H9 (cell line): ENCODE measurements at regions not wholly inside any gene's neighbourhood (a gene's known extent, or its start where the extent isn't known, plus 50 kb on each side); places are given as distances from the start of the nearest gene placed in this dataset.
A peak's percentile ranks its signal among the peaks of the same experiment; 100 is the strongest.

ENCODE experiments used
- DNase-seq: peaks from one replicate; pipeline ENCODE4 v3.0.0-alpha.2; 2017
- H2AFZ ChIP-seq: one replicate; pipeline ENCODE4 v1.6.1; 2013; ENCODE audit warnings: mild to moderate bottlenecking, low read length, control low read depth, moderate library complexity
- H2AK5ac ChIP-seq: 2 replicates; pipeline ENCODE4 v1.6.1; 2013; ENCODE audit warnings: low read length, control low read depth, mixed read lengths; ENCODE audit not compliant: insufficient read length
- H2BK120ac ChIP-seq: one replicate; pipeline ENCODE4 v1.6.1; 2013; ENCODE audit warnings: low read depth, mild to moderate bottlenecking, low read length, control low read depth, inconsistent platforms; ENCODE audit not compliant: poor library complexity, severe bottlenecking
- H2BK12ac ChIP-seq: 2 replicates; pipeline ENCODE4 v1.6.1; 2013; ENCODE audit warnings: low read length, control low read depth, mixed read lengths, low read depth; ENCODE audit not compliant: insufficient read length
- H2BK15ac ChIP-seq: 2 replicates; pipeline ENCODE4 v1.6.1; 2013; ENCODE audit warnings: low read depth, low read length, control low read depth
- H2BK20ac ChIP-seq: one replicate; pipeline ENCODE4 v1.6.1; 2013; ENCODE audit warnings: low read depth, mild to moderate bottlenecking, low read length, control low read depth, inconsistent platforms; ENCODE audit not compliant: poor library complexity, severe bottlenecking
- H2BK5ac ChIP-seq: 2 replicates; pipeline ENCODE4 v1.6.1; 2013; ENCODE audit warnings: low read length, control low read depth, mixed read lengths; ENCODE audit not compliant: insufficient read length
- H3K14ac ChIP-seq: 2 replicates; pipeline ENCODE4 v1.6.1; 2013; ENCODE audit warnings: low read length, control low read depth; ENCODE audit not compliant: insufficient read depth
- H3K18ac ChIP-seq: 2 replicates; pipeline ENCODE4 v1.6.1; 2013; ENCODE audit warnings: low read depth, mild to moderate bottlenecking, mixed read lengths, low read length, control low read depth; ENCODE audit not compliant: insufficient read length
- H3K23ac ChIP-seq: 2 replicates; pipeline ENCODE4 v1.6.1; 2013; ENCODE audit warnings: low read length, control low read depth, mixed read lengths, low read depth; ENCODE audit not compliant: insufficient read length
- H3K23me2 ChIP-seq: 2 replicates; pipeline ENCODE4 v1.6.1; 2013; ENCODE audit warnings: low read depth, mild to moderate bottlenecking, mixed read lengths, low read length, control low read depth; ENCODE audit not compliant: insufficient read length, poor library complexity, severe bottlenecking
- H3K27ac ChIP-seq: 2 replicates; pipeline ENCODE4 v1.5.1; 2013; ENCODE audit warnings: low read length, control low read depth, mixed read lengths, low read depth; ENCODE audit not compliant: insufficient read length
- H3K27me3 ChIP-seq: 2 replicates; pipeline ENCODE4 v1.6.1; 2013; ENCODE audit warnings: low read length, control low read depth, inconsistent platforms; ENCODE audit not compliant: insufficient read depth
- H3K4ac ChIP-seq: 2 replicates; pipeline ENCODE4 v1.6.1; 2013; ENCODE audit warnings: low read depth, mild to moderate bottlenecking, control low read depth, inconsistent platforms, low read length, moderate library complexity
- H3K4me1 ChIP-seq: 2 replicates; pipeline ENCODE4 v1.6.1; 2013; ENCODE audit warnings: low read length, control low read depth, inconsistent platforms; ENCODE audit not compliant: insufficient read depth
- H3K4me2 ChIP-seq: 2 replicates; pipeline ENCODE4 v1.6.1; 2013; ENCODE audit warnings: low read length, control low read depth, mixed read lengths; ENCODE audit not compliant: insufficient read length, insufficient read depth
- H3K56ac ChIP-seq: 2 replicates; pipeline ENCODE4 v1.6.1; 2013; ENCODE audit warnings: low read depth, mild to moderate bottlenecking, mixed read lengths, low read length, control low read depth; ENCODE audit not compliant: insufficient read length
- H3K79me1 ChIP-seq: 2 replicates; pipeline ENCODE4 v1.6.1; 2013; ENCODE audit warnings: low read depth, mild to moderate bottlenecking, moderate library complexity, low read length, control low read depth, inconsistent platforms; ENCODE audit not compliant: insufficient read depth, poor library complexity, severe bottlenecking
- H3K79me2 ChIP-seq: 2 replicates; pipeline ENCODE4 v1.6.1; 2013; ENCODE audit warnings: low read length, control low read depth, inconsistent platforms; ENCODE audit not compliant: insufficient read depth
- H3K9ac ChIP-seq: 2 replicates; pipeline ENCODE4 v1.6.1; 2013; ENCODE audit warnings: low read length, control low read depth, mixed read lengths; ENCODE audit not compliant: insufficient read length; ENCODE audit errors: extremely low read depth
- H3K9me3 ChIP-seq: one replicate; pipeline ENCODE4 v1.6.1; 2013; ENCODE audit warnings: low read depth, low read length, inconsistent platforms; ENCODE audit not compliant: control insufficient read depth
- H3T11ph ChIP-seq: one replicate; pipeline ENCODE4 v1.6.1; 2013; ENCODE audit warnings: mild to moderate bottlenecking, low read length, control low read depth, inconsistent platforms
- H4K20me1 ChIP-seq: one replicate; pipeline ENCODE4 v1.6.1; 2013; ENCODE audit not compliant: control insufficient read depth, insufficient read length, insufficient read depth
- H4K5ac ChIP-seq: 2 replicates; pipeline ENCODE4 v1.6.1; 2013; ENCODE audit warnings: low read depth, mild to moderate bottlenecking, mixed read lengths, low read length, control low read depth; ENCODE audit not compliant: insufficient read length
- H4K8ac ChIP-seq: replicated peaks from 2 replicates; pipeline ENCODE4 v1.6.1; 2013; ENCODE audit warnings: low read length, control low read depth, mixed read lengths, low read depth; ENCODE audit not compliant: insufficient read length
- H4K91ac ChIP-seq: 2 replicates; pipeline ENCODE4 v1.6.1; 2013; ENCODE audit warnings: low read depth, mild to moderate bottlenecking, moderate library complexity, mixed read lengths, low read length, control low read depth; ENCODE audit not compliant: insufficient read length
- H3K27ac Mint-ChIP-seq, 3 experiments: 2 replicates in 2 of 3; 3 replicates in 1 of 3; pipeline ENCODE4 v1.8.0; 2020 to 2021; ENCODE audit warnings: mixed read lengths in 3 of 3, mild to moderate bottlenecking in 1 of 3, moderate library complexity in 1 of 3
- H3K27me3 Mint-ChIP-seq: 2 replicates; pipeline ENCODE4 v1.8.0; 2021; ENCODE audit warnings: low read depth, mild to moderate bottlenecking, moderate library complexity, mixed read lengths
- H3K36me3 Mint-ChIP-seq, 3 experiments: 2 replicates in 2 of 3; 3 replicates in 1 of 3; pipeline ENCODE4 v1.8.0; 2020 to 2021; ENCODE audit warnings: low read depth in 3 of 3, mixed read lengths in 3 of 3; ENCODE audit not compliant: insufficient read depth in 1 of 3
- H3K4me1 Mint-ChIP-seq, 2 experiments: 2 replicates each; pipeline ENCODE4 v1.8.0; 2020; ENCODE audit warnings: mixed read lengths in 2 of 2
- H3K4me3 Mint-ChIP-seq, 2 experiments: 2 replicates in 1 of 2; 3 replicates in 1 of 2; pipeline ENCODE4 v1.8.0; 2020 to 2021; ENCODE audit warnings: mild to moderate bottlenecking in 2 of 2, mixed read lengths in 2 of 2, moderate library complexity in 1 of 2
- H3K9me3 Mint-ChIP-seq, 2 experiments: 2 replicates in 1 of 2; 3 replicates in 1 of 2; pipeline ENCODE4 v1.8.0; 2020; ENCODE audit warnings: mild to moderate bottlenecking in 2 of 2, mixed read lengths in 2 of 2, moderate library complexity in 1 of 2
- WGBS: extraction: QIAGEN DNeasy Blood & Tissue Kit; methylation state at CpG from one replicate; pipeline ENCODE4 v1.1.7; 2013; ENCODE audit warnings: missing lambda C conversion rate, low lambda C conversion rate, mixed read lengths; ENCODE audit not compliant: insufficient read length; ENCODE audit errors: extremely low coverage; 5-methylcytosine and 5-hydroxymethylcytosine counted together
- TF ChIP-seq, protein P1 (sequence below): fragments of 200-600 bp; sonication (generic); conservative IDR thresholded peaks from 3 replicates; pipeline ENCODE4 v1.8.0; 2021; ENCODE audit warnings: antibody characterized with exemption, mild to moderate bottlenecking

DNA sequence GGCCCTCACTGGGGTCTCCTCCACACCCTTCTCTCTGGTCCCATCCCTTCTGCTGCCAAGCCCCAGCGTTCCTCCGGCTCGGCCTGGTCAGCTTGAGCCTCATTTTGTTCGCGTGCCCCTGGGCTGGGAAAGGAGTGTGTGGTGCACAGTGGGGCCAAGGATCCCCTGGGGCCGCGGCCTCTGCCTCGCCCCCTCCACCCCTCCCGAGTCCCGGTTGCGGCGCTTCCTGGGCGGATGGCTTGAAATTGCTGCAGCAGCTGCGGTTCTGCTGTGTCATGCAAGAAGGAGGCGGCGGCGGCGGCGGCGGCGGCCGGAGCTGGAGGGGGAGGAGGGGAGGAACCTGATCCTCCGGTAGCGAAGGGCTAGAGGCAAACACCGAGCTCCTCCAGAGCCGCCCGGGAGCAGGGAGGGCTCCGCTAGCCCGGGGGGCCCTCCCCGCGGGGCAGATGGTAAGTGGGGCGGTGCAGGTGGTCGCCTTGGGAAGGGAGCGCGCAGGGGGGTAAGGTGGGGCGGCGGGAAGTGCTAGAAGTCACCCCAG is 217.8 kb upstream of the MKLN1 start:
- Histone ChIP-seq H4K20me1 (no peaks in the 10 kb centered on the region), H2BK20ac (no peak overlapping the region), H3K23me2 (peaks cover 40% of the 10 kb centered on the region), H3K79me1 (no peaks in the 10 kb centered on the region), H3K4me2 (peak overlapping the region; percentile 93), H3K56ac (no peak overlapping the region), H4K91ac (no peak overlapping the region), H3K27ac (peak overlapping the region; percentile 2), H3K79me2 (peaks cover 2% of the 10 kb centered on the region; the same call in 1 of the 2 replicates), H3T11ph (no peak overlapping the region), H2BK15ac (no peak overlapping the region), H2BK120ac (no peak overlapping the region), H3K4ac (no peak overlapping the region), H2AK5ac (no peak overlapping the region), H4K8ac (no peak overlapping the region), H3K23ac (no peak overlapping the region), H3K4me1 (peaks cover 10% of the 10 kb centered on the region), H3K9me3 (no peaks in the 10 kb centered on the region), H3K18ac (peak overlapping the region; percentile 86), H2BK12ac (no peak overlapping the region), H2BK5ac (no peak overlapping the region), H2AFZ (no peak overlapping the region), H4K5ac (no peak overlapping the region), H3K27me3 (no peaks in the 10 kb centered on the region; the same call in 1 of the 2 replicates), H3K9ac (peak overlapping the region; percentile 76), H3K14ac (peak overlapping the region; percentile 42; the same call in 1 of the 2 replicates)
- H3K9me3 Mint-ChIP-seq: no peaks in the 10 kb centered on the region
- peaks cover 36% of the 10 kb centered on the region for H3K27me3 Mint-ChIP-seq
- H3K36me3 Mint-ChIP-seq: no peaks in the 10 kb centered on the region
- TF ChIP-seq, protein P1, sequence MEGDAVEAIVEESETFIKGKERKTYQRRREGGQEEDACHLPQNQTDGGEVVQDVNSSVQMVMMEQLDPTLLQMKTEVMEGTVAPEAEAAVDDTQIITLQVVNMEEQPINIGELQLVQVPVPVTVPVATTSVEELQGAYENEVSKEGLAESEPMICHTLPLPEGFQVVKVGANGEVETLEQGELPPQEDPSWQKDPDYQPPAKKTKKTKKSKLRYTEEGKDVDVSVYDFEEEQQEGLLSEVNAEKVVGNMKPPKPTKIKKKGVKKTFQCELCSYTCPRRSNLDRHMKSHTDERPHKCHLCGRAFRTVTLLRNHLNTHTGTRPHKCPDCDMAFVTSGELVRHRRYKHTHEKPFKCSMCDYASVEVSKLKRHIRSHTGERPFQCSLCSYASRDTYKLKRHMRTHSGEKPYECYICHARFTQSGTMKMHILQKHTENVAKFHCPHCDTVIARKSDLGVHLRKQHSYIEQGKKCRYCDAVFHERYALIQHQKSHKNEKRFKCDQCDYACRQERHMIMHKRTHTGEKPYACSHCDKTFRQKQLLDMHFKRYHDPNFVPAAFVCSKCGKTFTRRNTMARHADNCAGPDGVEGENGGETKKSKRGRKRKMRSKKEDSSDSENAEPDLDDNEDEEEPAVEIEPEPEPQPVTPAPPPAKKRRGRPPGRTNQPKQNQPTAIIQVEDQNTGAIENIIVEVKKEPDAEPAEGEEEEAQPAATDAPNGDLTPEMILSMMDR: no peak
- peak; percentile 87 for DNase-seq
- H3K4me1 Mint-ChIP-seq: peaks cover 38 to 43% of the 10 kb centered on the region in 2 experiments
- H3K27ac Mint-ChIP-seq: peak overlapping the region; percentile 73 to 96 (median 80); a peak in 6 of 7 replicates
- peak overlapping the region; percentile 54 to 98 for H3K4me3 Mint-ChIP-seq
- WGBS: no CpG with 5 or more reads among the region's 37 CpGs
